Activated B cell treated with CpG ODN at 0.5 μM for 24 hours (primary cell): ENCODE measurements at regions not wholly inside any gene's neighbourhood (a gene's known extent, or its start where the extent isn't known, plus 50 kb on each side); places are given as distances from the start of the nearest gene placed in this dataset.

Experiments used
- ATAC-seq: fragments of 200-7000 bp; cut with Tn5 transposase; one replicate; pipeline ENCODE4 v1.10.0; 2021; ENCODE audit warnings: low read depth, mild to moderate bottlenecking, moderate library complexity
- CTCF ChIA-PET: fragments of 350-600 bp; sonication (Branson Sonifier 250); formaldehyde crosslinking; loops from one replicate; lab custom pipeline; 2021; ENCODE audit warnings: antibody characterized with exemption; lab: Charles Lee
- POLR2A ChIA-PET: fragments of 350-600 bp; sonication (Branson Sonifier 250); formaldehyde crosslinking; loops from one replicate; lab custom pipeline; 2021; ENCODE audit warnings: antibody characterized with exemption; lab: Charles Lee
- DNase-seq: peaks from one replicate; pipeline ENCODE4 v3.0.0; 2022
- H3K27ac Mint-ChIP-seq: one replicate; pipeline ENCODE4 v1.8.0; 2020; ENCODE audit warnings: mixed read lengths
- H3K27me3 Mint-ChIP-seq: one replicate; pipeline ENCODE4 v1.8.0; 2021; ENCODE audit warnings: mixed read lengths
- H3K36me3 Mint-ChIP-seq: one replicate; pipeline ENCODE4 v1.8.0; 2021; ENCODE audit warnings: low read depth, mixed read lengths
- H3K4me1 Mint-ChIP-seq: one replicate; pipeline ENCODE4 v1.8.0; 2021; ENCODE audit warnings: mixed read lengths
- H3K4me3 Mint-ChIP-seq: one replicate; pipeline ENCODE4 v1.8.0; 2020; ENCODE audit warnings: mild to moderate bottlenecking, mixed read lengths
- H3K9me3 Mint-ChIP-seq: one replicate; pipeline ENCODE4 v1.8.0; 2020; ENCODE audit warnings: mixed read lengths
- CTCF ChIP-seq: fragments of 200-600 bp; IDR thresholded peaks from one replicate; pipeline ENCODE4 v1.8.0; 2022; ENCODE audit warnings: antibody characterized with exemption, mild to moderate bottlenecking
- intact Hi-C: fragments of 100-400 bp; cut with micrococcal nuclease; formaldehyde crosslinking; loops from one replicate; pipeline ENCODE4 v1.15.1; 2024

- DNase-seq = no peak
- POLR2A ChIA-PET = no interaction called here
- TF ChIP-seq CTCF = no peak
- Mint-ChIP-seq H3K36me3 (no peaks in the 10 kb centered on the region), H3K4me3 (no peak overlapping the region), H3K4me1 (no peaks in the 10 kb centered on the region), H3K27ac (no peak overlapping the region), H3K9me3 (no peaks in the 10 kb centered on the region), H3K27me3 (no peaks in the 10 kb centered on the region)
- no peak for ATAC-seq
- intact Hi-C loops = no loop called here
- CTCF ChIA-PET = no interaction called here
Measured at GRCh38 chrX:139287155-139287924, 243.2 kb upstream of the F9 start.

- H3K4me3 Mint-ChIP-seq = no peak overlapping the region
- ATAC-seq (no peak), DNase-seq (no peak)
- intact Hi-C loops = no loop called here
- TF ChIP-seq CTCF = no peak
- ChIA-PET POLR2A (no interaction called here), CTCF (no interaction called here)
- H3K27ac Mint-ChIP-seq = no peak overlapping the region
- no peaks in the 10 kb centered on the region for H3K9me3 Mint-ChIP-seq
- H3K27me3 Mint-ChIP-seq = no peaks in the 10 kb centered on the region
- H3K4me1 Mint-ChIP-seq = no peaks in the 10 kb centered on the region
- H3K36me3 Mint-ChIP-seq = no peaks in the 10 kb centered on the region
Measured at GRCh38 chrX:139286342-139286741, 244.2 kb upstream of the F9 start.

GRCh38 chrX:139267851-139268250 lies 262.7 kb upstream of the F9 start:
- H3K9me3 Mint-ChIP-seq = no peaks in the 10 kb centered on the region
- H3K4me3 Mint-ChIP-seq = no peak overlapping the region
- intact Hi-C loops = no loop called here
- no peaks in the 10 kb centered on the region for H3K36me3 Mint-ChIP-seq
- no peak for DNase-seq
- TF ChIP-seq CTCF = no peak
- H3K27me3 Mint-ChIP-seq = no peaks in the 10 kb centered on the region
- no peak for ATAC-seq
- POLR2A ChIA-PET = no interaction called here
- CTCF ChIA-PET = no interaction called here
- no peaks in the 10 kb centered on the region for H3K4me1 Mint-ChIP-seq
- no peak overlapping the region for H3K27ac Mint-ChIP-seq

- no peak for ATAC-seq
Measured at GRCh38 chrX:139246295-139246694, 284.2 kb upstream of the F9 start.

GRCh38 chrX:139237141-139237540 lies 293.4 kb upstream of the F9 start:
- Mint-ChIP-seq H3K4me3 (no peak overlapping the region), H3K27ac (no peak overlapping the region), H3K4me1 (no peaks in the 10 kb centered on the region), H3K27me3 (no peaks in the 10 kb centered on the region), H3K36me3 (no peaks in the 10 kb centered on the region), H3K9me3 (no peaks in the 10 kb centered on the region)
- no peak for TF ChIP-seq CTCF
- no peak for ATAC-seq
- intact Hi-C loops = no loop called here
- ChIA-PET POLR2A (no interaction called here), CTCF (no interaction called here)
- no peak for DNase-seq

More at GRCh38 chrX:139246295-139246694, 284.2 kb upstream of the F9 start:
- Mint-ChIP-seq H3K4me1 (no peaks in the 10 kb centered on the region), H3K36me3 (no peaks in the 10 kb centered on the region), H3K27ac (no peak overlapping the region), H3K27me3 (no peaks in the 10 kb centered on the region), H3K4me3 (no peak overlapping the region), H3K9me3 (peaks cover 2% of the 10 kb centered on the region)
- no peak for DNase-seq
- TF ChIP-seq CTCF = no peak
- POLR2A ChIA-PET = no interaction called here
- intact Hi-C loops = no loop called here
- CTCF ChIA-PET = no interaction called here
